ENCODE measurements at regions not wholly inside any gene's neighbourhood (a gene's known extent, or its start where the extent isn't known, plus 50 kb on each side); places are given as distances from the start of the nearest gene placed in this dataset.

DNA sequence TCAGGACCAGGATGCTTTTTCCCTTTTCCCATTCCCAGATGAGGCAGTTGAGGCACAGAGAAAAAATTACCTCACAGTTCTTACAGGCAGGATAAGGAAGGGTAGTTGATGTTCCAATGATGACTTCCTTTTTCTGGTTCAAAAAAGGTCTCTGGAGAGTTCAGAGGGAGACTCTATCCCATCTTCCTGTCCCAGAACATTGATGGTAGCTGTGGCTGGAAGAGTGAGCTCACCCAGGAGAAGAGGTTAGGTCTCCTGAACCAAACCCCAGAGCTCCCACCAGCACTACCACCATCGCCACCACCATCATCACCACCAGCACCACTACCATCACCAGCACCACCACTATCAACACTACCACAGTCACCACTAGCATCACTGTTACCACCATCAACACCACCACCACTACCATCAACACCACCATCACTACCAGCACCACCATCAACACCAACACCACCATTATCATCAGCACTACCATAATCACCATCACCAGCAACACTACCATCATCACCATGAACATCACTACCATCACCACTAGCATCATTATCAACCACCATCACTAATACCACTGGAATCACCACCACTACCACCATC lies 105.5 kb upstream of the RUNX3 start:
- DNase-seq (ENCODE audit: low read depth in 2 of 2): no peak

DNA sequence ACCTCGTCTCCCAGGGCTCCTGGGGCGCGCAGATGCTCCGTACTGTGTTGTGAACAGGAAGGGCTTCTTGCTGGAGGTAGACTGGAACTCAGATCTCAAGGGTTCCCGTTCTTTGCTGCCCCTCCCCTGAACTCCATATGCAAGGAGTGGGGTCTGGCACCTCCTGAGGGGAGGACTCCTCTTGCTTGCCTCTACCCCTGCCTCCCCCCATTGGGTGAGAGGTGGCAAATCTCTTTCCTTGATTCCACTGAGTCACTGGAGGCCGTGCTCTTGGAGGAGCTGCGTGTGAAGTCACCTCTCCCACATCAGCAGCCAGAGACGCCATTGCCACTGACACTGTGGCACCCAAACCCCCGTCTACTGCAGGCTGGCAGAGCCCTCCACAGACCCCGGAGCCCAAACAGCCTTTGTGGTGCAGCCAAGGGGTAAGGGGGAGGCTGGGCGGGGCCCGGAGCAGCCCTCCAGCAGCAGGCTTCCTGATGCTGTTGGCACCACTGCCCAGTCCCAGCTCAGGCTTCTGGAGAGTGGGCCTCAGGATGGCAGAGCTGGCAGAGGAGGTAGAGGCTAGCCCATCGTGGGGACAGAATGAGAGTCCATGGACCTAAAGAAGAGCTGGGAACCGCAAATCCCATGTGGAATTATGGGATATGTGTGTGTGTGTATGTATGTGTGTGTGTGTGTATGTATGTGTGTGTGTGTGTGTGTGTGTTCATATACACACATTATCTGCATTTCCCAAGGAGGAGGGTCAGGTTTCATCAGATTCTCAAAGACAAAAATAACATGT lies 104.9 kb upstream of the RUNX3 start:
- no peak for DNase-seq (ENCODE audit: low read depth in 2 of 2)

DNA sequence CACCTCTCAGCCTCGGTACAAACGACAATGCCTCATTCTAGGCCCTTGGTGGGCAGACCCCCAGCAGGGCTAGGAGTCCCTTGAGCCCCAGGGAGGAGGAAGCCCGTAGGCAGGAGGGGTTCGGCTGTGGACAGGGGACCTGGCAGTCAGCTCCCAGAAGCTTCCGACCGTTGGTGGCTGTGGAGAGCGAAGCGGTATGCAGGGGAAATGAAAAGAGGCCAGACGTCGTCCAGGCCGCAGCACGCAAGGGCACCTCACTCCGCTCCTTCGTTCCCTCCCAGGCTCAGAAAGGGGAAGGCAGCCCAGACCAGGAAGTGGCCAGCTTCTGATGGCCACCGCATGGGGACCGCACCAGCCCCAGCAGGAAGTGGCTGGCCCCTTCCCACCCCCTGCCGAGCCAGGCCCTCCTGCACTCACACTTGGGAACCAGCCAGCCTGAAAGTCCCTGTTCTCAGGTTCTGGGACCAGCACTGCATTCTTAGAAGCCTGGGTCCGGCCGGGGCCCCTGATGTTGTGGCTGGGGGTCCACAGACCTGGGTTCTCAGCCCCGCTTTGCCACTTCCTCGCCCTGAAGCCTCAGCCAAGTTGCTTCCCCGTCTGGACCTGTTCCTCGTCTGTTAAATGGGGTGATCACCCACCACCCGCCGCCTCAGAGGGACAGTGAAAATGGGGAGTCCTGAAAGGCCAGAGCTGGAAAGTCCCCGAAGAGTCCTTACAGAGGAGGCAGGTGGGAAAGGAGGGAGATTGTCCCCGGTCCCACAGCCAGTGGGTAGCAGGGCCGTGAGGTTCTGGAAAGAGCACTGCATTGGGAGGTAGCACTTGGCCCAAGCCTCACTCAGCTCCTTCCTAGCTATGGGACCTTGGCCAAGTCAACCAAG lies 104.0 kb upstream of the RUNX3 start:
- DNase-seq (ENCODE audit: low read depth in 2 of 2): no peak

DNA sequence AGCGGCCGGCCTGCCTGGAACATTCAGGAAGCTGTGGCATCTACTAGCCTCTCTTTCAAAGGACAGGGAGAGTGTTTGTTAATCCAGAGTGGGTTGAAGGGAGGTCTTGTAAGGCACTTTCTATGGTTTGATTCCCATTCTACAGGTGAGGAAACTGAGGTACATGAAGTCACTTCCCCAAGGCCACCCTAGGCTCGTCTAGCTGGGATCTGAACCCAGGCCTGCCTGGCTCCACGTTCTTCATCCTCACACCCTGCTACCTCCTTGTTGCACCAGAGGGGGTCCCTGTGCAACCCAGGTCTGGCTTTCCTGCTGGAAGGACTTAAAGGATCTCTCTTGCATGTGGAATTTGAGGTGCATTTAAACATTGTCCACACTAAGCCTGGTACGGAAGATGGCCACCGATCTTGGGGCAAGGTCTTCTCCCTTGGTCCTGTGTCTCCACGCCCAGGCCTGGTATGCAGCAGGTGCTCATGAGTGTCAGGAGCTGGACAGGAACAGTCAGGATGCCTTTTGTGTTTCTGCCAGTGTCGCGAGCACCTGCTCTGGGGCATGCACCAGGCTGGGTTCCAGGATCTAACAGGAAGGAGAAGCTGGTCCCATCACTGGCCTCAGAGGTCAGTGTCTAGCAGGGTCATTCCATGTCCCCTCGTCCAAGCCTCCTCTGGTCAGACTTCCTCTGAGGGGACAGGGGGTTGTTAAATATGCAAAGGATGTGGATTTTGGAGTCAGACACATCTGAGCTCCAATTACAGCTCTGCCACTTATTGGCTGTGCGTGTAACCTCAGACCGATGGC lies 103.2 kb upstream of the RUNX3 start:
- DNase-seq (ENCODE audit: low read depth in 2 of 2): no peak

DNA sequence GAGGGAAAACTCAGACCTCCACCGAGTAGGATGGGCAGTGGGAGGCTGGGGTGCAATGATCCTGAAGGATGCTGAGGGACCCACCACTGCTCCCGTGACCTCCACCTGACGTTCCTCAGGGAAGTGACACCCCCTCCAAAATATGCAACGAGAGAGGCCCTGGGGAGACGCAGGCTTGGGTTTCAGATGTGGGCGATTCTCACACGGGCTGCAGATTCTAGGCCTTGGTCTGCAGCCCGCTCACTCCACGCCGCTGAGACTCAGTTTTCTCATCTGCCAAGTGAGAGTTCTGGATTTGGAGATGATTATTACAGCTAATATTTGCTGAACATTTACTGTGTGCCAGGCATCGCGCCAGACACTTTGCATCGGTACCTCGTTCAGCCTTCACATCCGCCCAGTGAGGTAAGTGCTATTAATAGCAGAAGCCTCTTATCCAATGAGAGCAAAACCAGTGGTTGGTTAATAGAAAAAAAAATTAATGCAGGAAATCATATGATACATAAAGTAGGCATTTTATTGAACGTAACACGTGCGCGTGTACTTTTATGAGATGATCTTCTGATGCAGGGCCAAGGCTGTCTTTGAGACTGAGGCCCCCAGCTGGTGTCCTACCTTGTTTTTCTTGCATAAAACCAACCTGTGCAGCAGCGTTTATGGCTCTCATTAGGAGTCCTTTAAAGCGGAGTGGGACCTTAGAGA lies 102.0 kb upstream of the RUNX3 start:
- peak in 1 of 2 donors; percentile 31 for DNase-seq (ENCODE audit: low read depth in 2 of 2)

DNA sequence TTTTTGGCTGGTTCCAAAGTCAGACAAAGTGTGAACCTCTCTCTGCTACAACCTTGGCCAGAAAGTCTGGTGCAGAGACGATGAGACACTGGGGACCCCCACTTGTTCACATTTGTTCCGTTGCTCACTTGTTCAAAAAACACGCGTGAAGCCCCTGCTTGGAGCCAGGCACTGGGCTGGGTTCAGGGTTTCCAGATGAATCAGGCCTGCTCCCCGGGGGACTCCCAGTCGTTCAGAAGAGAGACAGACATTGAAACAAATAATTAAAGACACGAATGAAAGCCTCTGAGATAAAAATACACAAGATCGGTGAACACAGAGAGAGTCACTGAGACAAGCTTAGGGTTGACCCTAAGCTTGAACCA lies 101.5 kb upstream of the RUNX3 start:
- DNase-seq (ENCODE audit: low read depth in 2 of 2): peak; percentile 32 to 35

DNA sequence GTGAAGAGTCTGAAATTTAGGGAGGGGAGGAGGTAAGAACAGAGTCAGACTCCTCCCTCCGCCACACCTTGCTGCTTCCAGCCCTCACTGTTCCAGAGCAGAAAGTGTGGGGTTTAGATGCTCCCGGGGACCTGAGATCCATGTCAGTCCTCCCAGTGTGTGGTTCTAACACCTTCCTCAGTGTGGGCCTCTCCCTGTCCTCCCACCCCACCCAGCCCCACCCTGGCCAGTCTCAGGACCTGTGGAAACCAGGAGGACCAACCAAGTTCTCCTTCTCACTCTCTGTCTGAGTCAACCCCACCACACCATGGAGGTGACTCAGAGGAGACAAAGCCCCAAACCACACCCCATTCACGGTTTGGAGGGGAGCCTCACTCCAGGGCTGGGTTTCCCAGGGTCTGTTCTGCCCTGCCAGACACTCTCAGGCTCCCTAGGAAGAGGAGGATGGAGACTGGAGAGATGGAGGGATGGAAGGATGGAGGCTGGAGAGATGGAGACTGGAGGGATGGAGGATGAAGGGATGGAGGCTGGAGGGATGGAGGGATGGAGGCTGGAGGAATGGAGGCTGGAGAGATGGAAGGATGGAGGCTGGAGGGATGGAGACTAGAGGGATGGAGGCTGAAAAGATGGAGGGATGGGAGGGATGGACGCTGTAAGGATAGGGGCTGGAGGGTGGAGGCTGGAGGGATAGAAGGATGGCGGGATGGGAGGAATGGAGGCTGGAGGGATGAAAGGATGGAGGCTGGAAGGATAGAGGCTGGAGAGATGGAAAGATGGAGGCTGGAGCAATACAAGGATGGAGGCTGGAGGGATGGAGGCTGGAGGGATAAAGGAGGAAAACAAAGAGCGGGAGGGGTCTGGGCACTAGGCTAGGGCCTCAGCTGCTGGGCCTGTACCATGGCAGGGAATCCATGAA lies 100.9 kb upstream of the RUNX3 start:
- DNase-seq (ENCODE audit: low read depth in 2 of 2): peak; percentile 49 to 50

DNA sequence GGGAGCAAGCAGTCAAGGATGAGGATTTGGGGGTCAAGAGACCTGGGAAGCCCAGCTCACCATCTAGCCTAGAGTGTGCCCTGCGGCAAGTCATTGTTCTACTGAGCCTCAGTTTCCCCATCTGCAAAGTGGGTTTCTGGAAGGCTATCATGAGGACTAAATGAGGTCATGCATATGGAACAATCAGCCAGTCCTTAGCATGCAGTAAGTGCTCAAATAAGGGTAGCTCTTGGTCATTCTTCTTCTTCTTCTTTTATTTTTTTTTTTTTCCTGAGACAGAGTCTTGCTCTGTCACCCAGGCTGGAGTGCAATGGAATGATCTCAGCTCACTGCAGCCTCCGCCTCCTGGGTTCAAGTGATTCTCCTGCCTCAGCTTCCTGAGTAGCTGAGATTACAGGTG lies 99.9 kb upstream of the RUNX3 start:
- no peak for DNase-seq (ENCODE audit: low read depth in 2 of 2)

DNA sequence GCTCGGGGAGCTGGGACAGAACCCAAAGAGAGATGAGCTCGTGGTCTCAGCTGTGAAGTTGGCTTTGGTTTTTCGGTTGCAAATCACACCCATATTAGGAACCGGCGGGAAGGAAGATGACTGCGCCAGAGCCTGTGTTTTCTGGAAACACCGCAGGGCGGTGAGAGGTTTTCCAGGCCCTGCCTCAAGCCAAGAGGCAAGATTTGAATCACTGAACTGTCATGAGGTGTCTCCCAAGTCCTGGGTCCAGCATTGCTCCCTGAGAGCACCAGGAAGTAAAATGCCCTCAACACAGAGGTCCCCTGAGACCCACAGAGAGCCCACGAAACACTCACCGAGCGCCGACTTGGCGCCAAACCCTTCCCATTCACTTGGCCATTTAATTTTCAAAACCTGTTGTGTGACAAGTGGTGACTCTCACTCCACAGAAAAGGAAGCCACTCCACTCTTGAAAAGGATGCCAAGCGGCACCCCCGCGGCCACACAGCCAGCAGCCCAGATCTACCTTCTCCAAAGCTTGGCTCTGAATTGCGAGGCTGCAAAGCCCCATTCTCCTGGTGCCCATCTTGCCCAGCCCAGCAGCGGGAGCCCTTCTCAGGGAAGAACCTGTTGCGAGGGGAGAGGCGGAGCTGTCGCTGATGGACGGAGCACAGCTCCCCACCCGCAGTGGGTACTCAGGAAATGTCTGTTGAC lies 99.0 kb upstream of the RUNX3 start:
- no peak for DNase-seq (ENCODE audit: low read depth in 2 of 2)

DNA sequence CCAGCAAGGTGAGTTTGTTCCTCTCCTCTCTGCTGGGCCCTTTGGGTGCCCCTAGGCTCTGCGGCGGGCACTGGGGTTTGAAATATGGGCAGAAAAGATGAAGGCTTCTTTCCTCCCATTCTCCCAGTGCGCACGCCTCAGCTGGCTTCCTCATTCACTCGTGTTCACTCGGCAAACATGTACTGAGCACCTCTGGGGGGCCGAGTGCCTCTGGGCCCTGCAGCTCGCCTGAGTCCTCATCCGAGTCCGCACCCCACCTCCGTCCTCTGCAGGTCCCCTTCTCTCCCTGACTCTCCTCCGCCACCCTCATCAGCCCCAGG lies 98.5 kb upstream of the RUNX3 start:
- no peak for DNase-seq (ENCODE audit: low read depth in 2 of 2)

DNA sequence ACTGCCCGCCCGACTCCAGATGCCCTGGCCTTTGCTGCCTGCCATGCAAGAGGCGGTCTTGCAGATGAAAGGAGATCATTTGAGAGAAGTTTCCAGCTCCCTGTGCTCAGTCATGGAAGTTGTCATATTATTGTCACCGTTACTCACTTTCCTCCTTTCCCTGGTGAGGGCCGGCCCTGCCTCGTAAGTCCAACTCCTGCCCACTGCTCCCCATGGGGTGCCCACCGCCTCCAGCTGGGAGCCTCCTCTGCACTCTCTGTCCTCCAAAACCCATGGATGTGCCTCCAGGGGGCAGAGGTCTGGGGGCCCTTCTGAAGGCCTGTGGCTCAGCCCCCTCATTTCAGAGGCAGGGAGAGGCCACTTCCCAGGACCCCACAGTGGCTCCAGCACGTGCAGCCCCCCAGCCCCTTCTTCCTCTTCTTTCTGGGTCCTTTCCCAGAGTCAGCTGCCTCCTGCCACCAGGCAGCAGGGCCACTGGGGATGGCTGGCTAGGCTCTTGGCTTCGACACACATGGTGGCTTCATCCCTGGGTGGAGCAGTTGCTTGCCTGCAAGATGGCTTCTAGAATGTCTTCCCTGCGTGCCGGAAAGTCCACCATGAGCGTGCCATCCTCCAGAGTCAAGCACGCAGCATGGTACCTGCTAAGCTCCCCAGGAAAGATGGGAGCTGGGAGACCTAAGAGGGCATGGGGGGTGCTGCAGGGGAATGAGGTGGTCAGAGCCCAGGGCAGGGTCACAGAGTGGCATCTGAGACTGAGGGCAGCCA lies 97.9 kb upstream of the RUNX3 start:
- no peak for DNase-seq (ENCODE audit: low read depth in 2 of 2)

DNA sequence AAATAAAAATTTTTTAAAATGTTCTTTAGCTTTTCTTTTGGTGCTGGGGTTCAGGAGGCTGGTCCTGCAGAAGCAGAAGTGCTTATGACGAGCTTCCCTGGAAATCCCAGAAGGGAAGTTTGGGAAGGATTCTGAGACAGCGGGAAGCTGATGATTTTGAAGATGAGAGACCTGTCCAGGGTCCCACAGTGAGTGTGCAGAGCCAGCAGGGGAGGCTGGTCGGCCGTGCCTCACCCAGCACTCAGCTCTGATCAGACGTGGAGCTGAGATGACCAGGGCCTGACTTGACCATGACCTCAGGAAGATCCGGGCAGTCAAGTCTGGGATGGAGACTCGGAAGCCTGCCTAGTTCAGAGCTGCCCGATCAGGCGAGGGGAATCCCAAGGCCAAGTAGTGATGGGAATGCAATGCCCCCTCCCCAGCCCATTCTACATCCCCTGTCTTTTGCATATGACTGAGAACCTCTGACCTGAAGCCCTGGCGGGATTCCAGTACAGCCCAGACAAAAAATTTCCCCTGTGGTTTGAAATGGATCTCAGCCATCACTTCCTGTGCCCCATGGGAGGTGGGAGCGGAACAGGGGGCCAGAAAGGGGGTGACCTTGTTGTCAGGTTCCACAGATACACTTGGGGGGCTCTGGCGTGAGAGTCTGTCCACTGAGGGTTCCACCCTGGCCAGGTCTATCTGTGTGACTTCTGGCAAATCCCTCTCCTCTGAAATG lies 96.8 kb upstream of the RUNX3 start:
- no peak for DNase-seq (ENCODE audit: low read depth in 2 of 2)

DNA sequence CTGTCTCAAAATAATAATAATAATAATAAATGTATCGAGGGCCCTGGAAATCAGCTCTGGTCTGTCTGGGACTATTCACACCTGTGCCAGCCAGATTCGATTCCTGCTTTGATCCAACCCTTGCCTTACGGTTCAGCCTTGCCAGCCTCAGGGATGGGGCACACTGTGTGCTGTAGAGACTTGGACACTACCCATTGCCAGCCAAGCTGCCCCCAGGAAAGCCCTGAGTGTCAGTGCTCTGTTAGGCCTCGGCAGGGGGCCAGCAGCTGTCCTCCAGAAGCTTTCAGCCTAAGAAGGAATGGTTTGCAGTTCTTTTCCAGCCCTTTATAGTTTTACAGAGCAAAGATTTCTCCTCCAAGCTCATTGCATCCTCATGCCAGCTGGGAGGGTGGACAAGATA lies 96.2 kb upstream of the RUNX3 start:
- no peak for DNase-seq (ENCODE audit: low read depth in 2 of 2)

DNA sequence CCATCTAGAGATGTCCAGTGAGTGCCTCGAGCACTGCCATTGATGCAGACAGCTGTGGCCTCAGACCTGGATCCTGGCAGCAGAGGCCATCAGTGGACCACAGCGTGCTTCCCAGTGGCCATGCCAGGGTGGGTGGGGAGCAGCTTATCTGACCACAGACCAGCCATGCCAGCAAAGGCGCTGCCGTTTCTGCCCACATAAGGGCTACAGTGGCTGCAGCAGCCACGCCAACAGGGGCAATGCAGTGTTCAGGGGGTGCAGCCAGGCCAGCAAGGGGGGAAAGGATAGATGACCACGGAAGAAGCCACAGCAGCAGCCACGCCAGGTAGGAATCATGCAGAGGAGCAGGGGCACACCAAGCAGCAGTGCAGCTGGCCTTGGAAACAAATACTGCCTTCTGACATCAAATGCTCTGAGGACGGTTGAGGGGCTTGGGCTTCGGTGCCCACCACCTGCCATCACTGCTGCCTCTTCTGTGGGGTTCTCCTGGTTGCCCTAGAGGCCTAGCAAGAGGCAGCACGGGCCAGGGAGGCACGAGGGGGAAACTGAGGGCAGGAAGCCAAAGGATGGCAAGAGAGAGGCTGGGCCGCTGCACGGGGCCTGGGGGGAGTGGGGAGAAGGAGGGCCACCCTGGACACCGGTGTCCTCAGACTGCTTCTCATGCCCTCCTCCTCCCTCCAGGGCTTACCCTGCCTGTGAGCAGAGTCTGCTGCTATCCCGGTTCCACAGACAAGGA lies 94.7 kb upstream of the RUNX3 start:
- DNase-seq (ENCODE audit: low read depth in 2 of 2): no peak

DNA sequence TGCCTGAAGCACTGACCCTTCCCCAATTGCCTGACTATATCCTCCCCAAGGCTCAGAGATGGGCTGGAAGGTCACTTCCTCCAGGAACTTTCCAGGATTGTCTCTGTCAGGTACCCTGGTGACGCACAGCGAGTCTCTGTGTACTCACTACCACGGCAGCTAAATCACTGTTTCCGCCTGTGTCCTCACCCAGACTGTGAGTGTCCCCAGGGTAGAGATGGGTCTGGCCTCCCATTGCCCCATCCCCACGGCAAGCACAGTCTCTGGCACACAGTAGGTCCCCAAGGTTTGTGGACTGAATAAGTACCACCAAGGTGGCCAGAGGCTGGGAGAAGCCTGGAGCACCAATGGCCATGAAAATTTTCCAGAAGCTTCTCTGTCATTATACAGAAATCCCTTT lies 93.8 kb upstream of the RUNX3 start:
- DNase-seq (ENCODE audit: low read depth in 2 of 2): no peak

DNA sequence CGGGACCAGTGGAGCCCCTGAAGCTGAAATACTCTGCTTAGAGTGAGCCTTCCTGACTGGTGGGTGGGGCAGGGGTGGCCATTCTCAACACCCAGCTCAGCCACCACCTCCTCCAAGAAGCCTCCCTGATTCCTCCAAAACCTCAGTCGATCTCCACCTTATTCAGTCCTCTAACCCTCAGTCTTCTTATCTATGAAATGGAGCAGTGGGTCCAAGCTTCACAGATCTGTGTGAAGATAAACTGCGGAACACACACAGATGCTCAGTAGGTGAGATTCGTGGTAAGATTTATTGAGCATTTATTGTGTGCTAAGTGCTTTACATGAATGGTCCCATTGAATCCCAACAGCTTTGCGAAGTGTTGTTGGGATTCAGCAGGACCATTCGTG lies 93.1 kb upstream of the RUNX3 start:
- no peak for DNase-seq (ENCODE audit: low read depth in 2 of 2)

DNA sequence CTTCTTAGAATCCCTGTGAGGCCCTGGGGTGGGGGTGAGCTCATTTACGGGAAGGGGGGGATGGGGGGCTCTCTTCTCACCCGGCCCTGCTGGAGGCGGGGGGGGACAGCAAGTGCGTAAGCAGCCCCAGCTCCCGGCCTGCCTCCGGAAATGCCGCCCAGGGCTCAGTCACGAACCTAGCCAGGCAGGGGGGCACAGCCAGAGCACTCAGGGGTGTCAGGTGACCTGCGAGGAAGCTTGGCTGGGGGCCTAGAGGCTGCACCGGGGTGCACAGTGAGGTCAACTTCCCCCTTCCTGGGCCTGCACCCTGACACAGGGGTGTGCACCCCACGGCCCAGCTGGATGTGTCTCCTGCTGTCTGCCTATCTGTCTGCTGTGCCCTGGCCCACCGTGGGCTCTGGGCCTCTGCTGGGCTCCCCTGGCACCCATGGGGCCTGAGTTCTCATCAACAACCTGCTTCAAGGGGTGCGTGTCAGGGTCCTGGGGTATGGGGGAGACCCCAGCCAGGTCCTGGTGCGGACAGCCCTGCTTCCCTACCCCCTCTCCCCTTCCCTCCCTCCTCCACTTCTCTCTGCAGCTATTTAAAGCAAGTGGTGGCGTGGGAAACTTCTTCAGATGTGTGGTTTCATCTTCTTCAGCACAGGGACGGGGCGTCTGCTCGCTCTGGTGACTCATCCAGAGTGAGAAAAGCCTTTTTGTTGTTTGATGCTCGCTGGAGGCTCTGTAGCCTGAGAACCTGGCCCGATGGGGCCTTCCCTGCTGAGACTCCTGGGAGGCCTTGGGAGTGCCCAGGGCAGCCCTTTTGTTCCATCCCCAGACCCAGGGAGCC lies 92.5 kb upstream of the RUNX3 start:
- peak; percentile 68 to 84 for DNase-seq (ENCODE audit: low read depth in 2 of 2)
